ENCODE measurements at regions not wholly inside any gene's neighbourhood (a gene's known extent, or its start where the extent isn't known, plus 50 kb on each side); places are given as distances from the start of the nearest gene placed in this dataset.

GRCh38 chr7:96426027-96426426 lies 104.1 kb upstream of the SLC25A13 start:
- no peaks in the 10 kb centered on the region for H4K20me1 ChIP-seq
- peaks cover 0 to 11% (median 8%) of the 10 kb centered on the region in 10 experiments; a peak in 12 of 20 replicates for H3K4me1 ChIP-seq
- no peak overlapping the region for H3K27ac ChIP-seq
- H3K27me3 ChIP-seq: no peaks in the 10 kb centered on the region
- H3K9ac ChIP-seq: no peak overlapping the region
- no peaks in the 10 kb centered on the region for H3K36me3 ChIP-seq
- no peak for TF ChIP-seq Cebpa-rat (IDR thresholded peaks at IDR 0.05)
- no peaks in the 10 kb centered on the region for H3K9me3 ChIP-seq (replicated peaks in 1 of 11)
- H3K4me3 ChIP-seq: no peak overlapping the region
- no peak overlapping the region for H3K4me2 ChIP-seq

- no peak overlapping the region for H3K4me2 ChIP-seq
- no peak overlapping the region for H3K4me3 ChIP-seq
- H3K27ac ChIP-seq: no peak overlapping the region
- H4K20me1 ChIP-seq: no peaks in the 10 kb centered on the region
- H3K4me1 ChIP-seq: no peaks in the 10 kb centered on the region
- H3K9me3 ChIP-seq (replicated peaks in 1 of 11): no peaks in the 10 kb centered on the region
- H3K36me3 ChIP-seq: no peaks in the 10 kb centered on the region
- no peak for TF ChIP-seq Cebpa-rat (IDR thresholded peaks at IDR 0.05)
- H3K9ac ChIP-seq: no peak overlapping the region
- no peaks in the 10 kb centered on the region for H3K27me3 ChIP-seq
Observed at GRCh38 chr7:96424411-96424810, 102.5 kb upstream of the SLC25A13 start.

GRCh38 chr7:96422388-96422787 lies 100.5 kb upstream of the SLC25A13 start:
- no peak for TF ChIP-seq Cebpa-rat (IDR thresholded peaks at IDR 0.05)
- Histone ChIP-seq H3K4me3 (no peak overlapping the region), H3K4me1 (no peaks in the 10 kb centered on the region), H3K27ac (no peak overlapping the region), H3K9me3 (replicated peaks in 1 of 11) (no peaks in the 10 kb centered on the region), H3K27me3 (no peaks in the 10 kb centered on the region), H3K36me3 (no peaks in the 10 kb centered on the region), H4K20me1 (no peaks in the 10 kb centered on the region), H3K9ac (no peak overlapping the region), H3K4me2 (no peak overlapping the region)

DNA sequence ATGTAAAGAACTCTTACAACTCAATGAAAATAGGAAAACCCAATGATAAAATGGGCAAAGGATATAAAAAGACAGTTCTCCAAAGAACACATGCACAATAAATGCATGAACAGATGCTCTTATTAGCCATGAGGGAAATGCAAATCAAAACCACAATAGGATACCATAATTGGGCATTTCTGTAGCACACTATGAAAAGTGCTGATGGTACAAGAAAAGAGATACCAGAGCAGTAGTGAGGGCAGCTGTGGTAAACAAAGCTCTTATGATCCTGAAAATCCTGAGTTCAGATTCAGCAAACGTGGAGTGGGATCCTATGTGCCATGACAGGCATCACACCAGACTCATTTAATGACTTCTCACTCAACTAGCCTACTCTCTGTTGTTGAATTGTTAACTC lies 96.7 kb upstream of the SLC25A13 start:
- Histone ChIP-seq H4K20me1 (no peaks in the 10 kb centered on the region), H3K4me2 (no peak overlapping the region), H3K9ac (no peak overlapping the region), H3K4me1 (no peaks in the 10 kb centered on the region), H3K9me3 (replicated peaks in 1 of 11) (no peaks in the 10 kb centered on the region), H3K27ac (no peak overlapping the region), H3K4me3 (no peak overlapping the region), H3K36me3 (no peaks in the 10 kb centered on the region), H3K27me3 (no peaks in the 10 kb centered on the region)
- no peak for TF ChIP-seq Cebpa-rat (IDR thresholded peaks at IDR 0.05)

GRCh38 chr7:96417784-96418183 lies 95.9 kb upstream of the SLC25A13 start:
- Histone ChIP-seq H3K4me1 (no peaks in the 10 kb centered on the region), H3K9me3 (replicated peaks in 1 of 11) (no peaks in the 10 kb centered on the region), H3K27ac (no peak overlapping the region), H4K20me1 (no peaks in the 10 kb centered on the region), H3K27me3 (no peaks in the 10 kb centered on the region), H3K4me3 (no peak overlapping the region), H3K4me2 (no peak overlapping the region), H3K9ac (no peak overlapping the region), H3K36me3 (no peaks in the 10 kb centered on the region)
- no peak for TF ChIP-seq Cebpa-rat (IDR thresholded peaks at IDR 0.05)

DNA sequence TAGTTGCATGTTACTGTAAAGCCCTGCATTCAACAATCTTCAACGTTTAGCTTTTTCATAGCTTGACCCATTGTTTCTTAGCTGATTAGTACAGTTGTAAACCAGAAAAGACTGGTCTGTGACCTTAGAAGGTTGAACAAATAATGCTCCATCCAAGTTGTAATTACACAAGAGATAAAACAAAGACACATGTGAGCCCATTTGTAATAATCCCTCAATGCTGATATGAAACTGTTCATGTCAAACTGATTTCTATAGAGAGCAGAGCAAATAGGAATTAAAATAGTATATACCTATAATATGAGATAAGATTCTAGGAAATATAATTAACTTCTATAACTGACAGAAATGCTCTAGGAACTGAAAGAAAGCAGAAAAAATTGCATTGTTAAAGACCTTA lies 94.7 kb upstream of the SLC25A13 start:
- no peak for TF ChIP-seq Cebpa-rat (IDR thresholded peaks at IDR 0.05)
- Histone ChIP-seq H3K27ac (no peak overlapping the region), H3K9me3 (replicated peaks in 1 of 11) (no peaks in the 10 kb centered on the region)

DNA sequence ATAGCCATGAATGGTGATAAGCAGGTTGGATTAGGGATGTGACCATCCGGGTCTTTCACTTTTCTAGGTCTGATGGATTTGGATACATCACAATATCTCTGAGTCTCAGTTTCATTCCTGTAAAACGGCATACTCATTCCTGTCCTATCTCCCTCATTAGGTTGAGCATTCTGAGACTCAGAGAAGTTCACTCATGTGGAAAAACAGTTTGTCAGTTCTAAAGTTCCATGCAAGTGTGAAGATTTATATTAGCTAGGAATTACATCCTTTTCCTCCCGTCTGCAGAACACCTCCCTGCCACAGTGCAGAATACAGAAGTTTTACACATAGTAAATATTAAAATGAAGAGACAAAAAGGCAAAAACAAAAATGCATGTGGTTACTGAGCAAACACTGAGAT lies 94.2 kb upstream of the SLC25A13 start:
- H3K4me3 ChIP-seq: no peak overlapping the region
- H4K20me1 ChIP-seq: no peaks in the 10 kb centered on the region
- no peaks in the 10 kb centered on the region for H3K4me1 ChIP-seq
- H3K4me2 ChIP-seq: no peak overlapping the region
- H3K27ac ChIP-seq: no peak overlapping the region
- H3K27me3 ChIP-seq: no peaks in the 10 kb centered on the region
- no peaks in the 10 kb centered on the region for H3K36me3 ChIP-seq
- no peak overlapping the region for H3K9ac ChIP-seq
- TF ChIP-seq Cebpa-rat (IDR thresholded peaks at IDR 0.05): no peak
- no peaks in the 10 kb centered on the region for H3K9me3 ChIP-seq (replicated peaks in 1 of 11)

More for the DNA sequence above, 94.7 kb upstream of the SLC25A13 start:
- Histone ChIP-seq H3K4me2 (no peak overlapping the region), H3K4me3 (no peak overlapping the region), H3K9ac (no peak overlapping the region), H3K27me3 (no peaks in the 10 kb centered on the region), H3K4me1 (no peaks in the 10 kb centered on the region), H3K36me3 (no peaks in the 10 kb centered on the region), H4K20me1 (no peaks in the 10 kb centered on the region)

DNA sequence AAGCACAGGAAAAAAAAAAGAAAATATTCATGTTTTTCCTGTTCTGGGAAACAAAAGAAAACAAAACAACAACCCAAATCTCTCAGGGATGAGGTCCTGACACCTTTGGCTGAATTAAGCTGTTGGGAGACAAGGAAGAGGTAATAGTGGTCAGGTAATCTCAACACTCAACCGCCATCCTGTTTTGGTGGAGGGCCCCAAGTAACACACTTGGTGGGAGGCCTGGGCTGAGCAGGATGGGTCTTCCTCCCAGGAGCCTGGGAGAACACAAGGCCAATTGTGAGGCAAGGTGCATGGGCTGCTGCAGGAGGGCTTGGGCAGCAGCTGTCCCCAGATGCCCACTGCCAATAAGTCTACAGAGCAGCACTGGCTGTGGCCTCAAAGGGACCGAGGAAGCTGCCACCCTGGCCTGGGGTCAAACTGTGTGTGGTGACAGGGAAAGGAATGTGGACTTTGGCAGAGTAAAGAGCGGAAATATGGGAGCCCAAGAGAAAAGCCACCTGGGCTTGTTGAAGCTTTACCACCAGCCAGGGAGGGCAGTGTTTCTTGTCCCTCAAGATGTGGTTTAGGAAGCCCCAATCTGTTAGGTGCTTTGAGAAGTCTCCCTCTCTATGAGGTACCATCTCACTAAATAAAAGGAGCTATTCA lies 93.5 kb upstream of the SLC25A13 start:
- H3K9me3 ChIP-seq (replicated peaks in 1 of 11): no peaks in the 10 kb centered on the region
- H3K9ac ChIP-seq: no peak overlapping the region
- H3K27ac ChIP-seq: no peak overlapping the region
- H3K27me3 ChIP-seq: no peaks in the 10 kb centered on the region
- TF ChIP-seq Cebpa-rat (IDR thresholded peaks at IDR 0.05): no peak
- H3K4me3 ChIP-seq: no peak overlapping the region
- no peak overlapping the region for H3K4me2 ChIP-seq
- no peaks in the 10 kb centered on the region for H4K20me1 ChIP-seq
- no peaks in the 10 kb centered on the region for H3K4me1 ChIP-seq
- no peaks in the 10 kb centered on the region for H3K36me3 ChIP-seq

- H3K4me2 ChIP-seq: no peak overlapping the region
- H3K4me1 ChIP-seq: no peaks in the 10 kb centered on the region
- no peak overlapping the region for H3K4me3 ChIP-seq
- H3K27ac ChIP-seq: no peak overlapping the region
- H3K27me3 ChIP-seq: no peaks in the 10 kb centered on the region
- no peaks in the 10 kb centered on the region for H3K9me3 ChIP-seq (replicated peaks in 1 of 11)
- TF ChIP-seq Cebpa-rat (IDR thresholded peaks at IDR 0.05): no peak
- no peak overlapping the region for H3K9ac ChIP-seq
- no peaks in the 10 kb centered on the region for H3K36me3 ChIP-seq
- no peaks in the 10 kb centered on the region for H4K20me1 ChIP-seq
Observed at GRCh38 chr7:96414931-96415292, 93.0 kb upstream of the SLC25A13 start.

- TF ChIP-seq Cebpa-rat (IDR thresholded peaks at IDR 0.05): no peak
- Histone ChIP-seq H3K9ac (no peak overlapping the region), H3K27ac (no peak overlapping the region), H3K36me3 (no peaks in the 10 kb centered on the region), H3K4me1 (no peaks in the 10 kb centered on the region), H3K27me3 (no peaks in the 10 kb centered on the region), H3K4me2 (no peak overlapping the region), H3K4me3 (no peak overlapping the region), H4K20me1 (no peaks in the 10 kb centered on the region), H3K9me3 (replicated peaks in 1 of 11) (no peaks in the 10 kb centered on the region)
Observed at GRCh38 chr7:96410126-96410839, 88.4 kb upstream of the SLC25A13 start.
